Right lobe of liver (tissue), 4 donors: ENCODE measurements at regions not wholly inside any gene's neighbourhood (a gene's known extent, or its start where the extent isn't known, plus 50 kb on each side); places are given as distances from the start of the nearest gene placed in this dataset.
"Not testable (repeated sequence)": the region's sequence is repeated elsewhere in the genome, so short reads cannot be mapped to it uniquely, and the experiment has no call there.

ENCODE experiments used
- POLR2A ChIP-seq: fragments of 450-650 bp; IDR thresholded peaks from one replicate; pipeline ENCODE4 v1.6.1; 2017; ENCODE audit warnings: antibody characterized with exemption, mild to moderate bottlenecking
- TF ChIP-seq, protein P1 (sequence below), 4 donors: fragments of 200-600 bp in 3 of 4; fragments of 450-650 bp in 1 of 4; IDR thresholded peaks; one replicate each; pipeline versions ENCODE4 v1.5.1 to v1.8.0; 2016 to 2022; ENCODE audit warnings: antibody characterized with exemption in 4 of 4, mild to moderate bottlenecking in 2 of 4
- donor health status: DM: no; HTN: no; CAD: no.
- donor health status: DM: no; HTN: no; CAD: no.
- donor health status: DM: no; HTN: yes; CAD: no.

- TF ChIP-seq, protein P1, sequence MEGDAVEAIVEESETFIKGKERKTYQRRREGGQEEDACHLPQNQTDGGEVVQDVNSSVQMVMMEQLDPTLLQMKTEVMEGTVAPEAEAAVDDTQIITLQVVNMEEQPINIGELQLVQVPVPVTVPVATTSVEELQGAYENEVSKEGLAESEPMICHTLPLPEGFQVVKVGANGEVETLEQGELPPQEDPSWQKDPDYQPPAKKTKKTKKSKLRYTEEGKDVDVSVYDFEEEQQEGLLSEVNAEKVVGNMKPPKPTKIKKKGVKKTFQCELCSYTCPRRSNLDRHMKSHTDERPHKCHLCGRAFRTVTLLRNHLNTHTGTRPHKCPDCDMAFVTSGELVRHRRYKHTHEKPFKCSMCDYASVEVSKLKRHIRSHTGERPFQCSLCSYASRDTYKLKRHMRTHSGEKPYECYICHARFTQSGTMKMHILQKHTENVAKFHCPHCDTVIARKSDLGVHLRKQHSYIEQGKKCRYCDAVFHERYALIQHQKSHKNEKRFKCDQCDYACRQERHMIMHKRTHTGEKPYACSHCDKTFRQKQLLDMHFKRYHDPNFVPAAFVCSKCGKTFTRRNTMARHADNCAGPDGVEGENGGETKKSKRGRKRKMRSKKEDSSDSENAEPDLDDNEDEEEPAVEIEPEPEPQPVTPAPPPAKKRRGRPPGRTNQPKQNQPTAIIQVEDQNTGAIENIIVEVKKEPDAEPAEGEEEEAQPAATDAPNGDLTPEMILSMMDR (IDR thresholded peaks at IDR 0.05) = not testable (repeated sequence)
- not testable (repeated sequence) for TF ChIP-seq POLR2A
Measured at GRCh38 chr7:125264174-125264856, 334.7 kb upstream of the POT1 start.
